ENCODE measurements at regions not wholly inside any gene's neighbourhood (a gene's known extent, or its start where the extent isn't known, plus 50 kb on each side); places are given as distances from the start of the nearest gene placed in this dataset.

- TF ChIP-seq POLR2A (IDR thresholded peaks at IDR 0.05), result no peak
- no peak for TF ChIP-seq CTCF (IDR thresholded peaks at IDR 0.05)
These were observed 1228.9 kb downstream of the PCDH7 start for GRCh38 chr4:31949045-31949444.
